ENCODE measurements at regions not wholly inside any gene's neighbourhood (a gene's known extent, or its start where the extent isn't known, plus 50 kb on each side); places are given as distances from the start of the nearest gene placed in this dataset.

DNA sequence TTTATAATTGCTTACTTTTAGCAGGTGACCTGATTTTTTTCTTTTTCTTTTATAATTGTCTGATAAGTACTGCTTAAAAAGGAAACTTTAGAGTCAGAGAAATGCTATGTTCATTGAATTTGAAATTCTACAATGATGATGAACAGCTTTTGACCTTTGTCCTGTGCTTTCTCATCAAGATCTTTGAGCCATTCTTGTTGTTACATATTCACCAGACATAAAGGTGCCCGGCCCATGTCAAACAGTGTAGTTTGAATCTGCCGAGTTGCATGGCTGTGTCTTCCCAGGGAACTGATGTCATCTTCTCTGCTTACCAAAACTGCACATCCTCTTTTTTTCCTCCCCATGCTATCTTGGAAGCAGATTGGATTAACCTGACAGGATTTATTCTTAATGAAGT, 163.6 kb downstream of the LRRC70 start:
- Histone ChIP-seq H3K9me3 (no peaks in the 10 kb centered on the region), H3K4me1 (ENCODE audit: control insufficient read depth in 1 of 2, low read depth in 2 of 2) (no peaks in the 10 kb centered on the region), H3K27me3 (replicated peaks; ENCODE audit: insufficient read depth) (no peaks in the 10 kb centered on the region), H3K27ac (no peak overlapping the region), H3K4me3 (no peak overlapping the region), H3K36me3 (no peaks in the 10 kb centered on the region)
- TF ChIP-seq CTCF (IDR thresholded peaks at IDR 0.05): no peak
- ATAC-seq (ENCODE audit: insufficient number of reproducible peaks, low FRiP score, low read depth): no peak
- DNase-seq (ENCODE audit: low spot score): no peak

DNA sequence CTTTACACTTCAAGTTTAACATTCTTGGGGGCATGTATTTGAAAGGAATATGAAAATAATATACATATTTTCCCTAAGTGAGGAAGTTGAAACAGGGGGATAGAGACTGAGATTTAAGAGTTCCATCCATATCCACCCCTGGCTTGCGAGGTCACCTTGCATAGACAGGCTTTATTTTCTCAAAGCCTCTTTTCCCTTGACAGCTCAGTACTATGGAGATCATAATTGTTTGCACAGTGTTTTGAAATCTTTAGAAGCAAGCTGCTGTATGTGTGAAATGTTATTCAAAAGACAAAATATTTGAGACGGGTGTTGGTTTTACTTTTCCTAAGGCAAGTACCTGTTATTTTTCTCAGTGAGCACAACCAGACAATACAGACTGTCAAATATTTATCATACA, 163.1 kb downstream of the LRRC70 start:
- no peak overlapping the region for H3K4me3 ChIP-seq
- H3K36me3 ChIP-seq: no peaks in the 10 kb centered on the region
- H3K4me1 ChIP-seq (ENCODE audit: control insufficient read depth in 1 of 2, low read depth in 2 of 2): no peaks in the 10 kb centered on the region
- no peak for ATAC-seq (ENCODE audit: insufficient number of reproducible peaks, low FRiP score, low read depth)
- no peaks in the 10 kb centered on the region for H3K27me3 ChIP-seq (replicated peaks; ENCODE audit: insufficient read depth)
- no peak for DNase-seq (ENCODE audit: low spot score)
- H3K27ac ChIP-seq: no peak overlapping the region
- H3K9me3 ChIP-seq: no peaks in the 10 kb centered on the region
- TF ChIP-seq CTCF (IDR thresholded peaks at IDR 0.05): no peak

GRCh38 chr5:62737766-62738165, 159.1 kb downstream of the LRRC70 start:
- H3K36me3 ChIP-seq: no peaks in the 10 kb centered on the region
- no peaks in the 10 kb centered on the region for H3K27me3 ChIP-seq (replicated peaks; ENCODE audit: insufficient read depth)
- no peak overlapping the region for H3K4me3 ChIP-seq
- no peak for TF ChIP-seq CTCF (IDR thresholded peaks at IDR 0.05)
- DNase-seq (ENCODE audit: low spot score) (no peak), ATAC-seq (ENCODE audit: insufficient number of reproducible peaks, low FRiP score, low read depth) (no peak)
- H3K4me1 ChIP-seq (ENCODE audit: control insufficient read depth in 1 of 2, low read depth in 2 of 2): no peaks in the 10 kb centered on the region
- H3K9me3 ChIP-seq: no peaks in the 10 kb centered on the region
- H3K27ac ChIP-seq: no peak overlapping the region

- Histone ChIP-seq H3K4me1 (ENCODE audit: control insufficient read depth in 1 of 2, low read depth in 2 of 2) (no peaks in the 10 kb centered on the region), H3K4me3 (no peak overlapping the region), H3K9me3 (no peaks in the 10 kb centered on the region), H3K27ac (no peak overlapping the region), H3K27me3 (replicated peaks; ENCODE audit: insufficient read depth) (no peaks in the 10 kb centered on the region), H3K36me3 (no peaks in the 10 kb centered on the region)
- DNase-seq (ENCODE audit: low spot score) (no peak), ATAC-seq (ENCODE audit: insufficient number of reproducible peaks, low FRiP score, low read depth) (no peak)
- TF ChIP-seq CTCF (IDR thresholded peaks at IDR 0.05): no peak
These were observed 154.1 kb downstream of the LRRC70 start for GRCh38 chr5:62732677-62733121.

GRCh38 chr5:62731022-62731421, 152.4 kb downstream of the LRRC70 start:
- ATAC-seq (ENCODE audit: insufficient number of reproducible peaks, low FRiP score, low read depth): no peak
- no peak for TF ChIP-seq CTCF (IDR thresholded peaks at IDR 0.05)

More at GRCh38 chr5:62731022-62731421, 152.4 kb downstream of the LRRC70 start:
- no peak for DNase-seq (ENCODE audit: low spot score)
- Histone ChIP-seq H3K4me1 (ENCODE audit: control insufficient read depth in 1 of 2, low read depth in 2 of 2) (no peaks in the 10 kb centered on the region), H3K27ac (no peak overlapping the region), H3K9me3 (no peaks in the 10 kb centered on the region), H3K4me3 (no peak overlapping the region), H3K36me3 (no peaks in the 10 kb centered on the region), H3K27me3 (replicated peaks; ENCODE audit: insufficient read depth) (no peaks in the 10 kb centered on the region)
